GM03348 (cell line): ENCODE measurements at regions not wholly inside any gene's neighbourhood (a gene's known extent, or its start where the extent isn't known, plus 50 kb on each side); places are given as distances from the start of the nearest gene placed in this dataset.

Experiments
- DNase-seq: peaks from one replicate; pipeline ENCODE4 v3.0.0; 2012; ENCODE audit warnings: low spot score

- no peak for DNase-seq
Measured at GRCh38 chr10:113259576-113260226, 293.2 kb upstream of the HABP2 start.

- no peak for DNase-seq
Measured at GRCh38 chr10:113261161-113261560, 291.7 kb upstream of the HABP2 start.

DNA sequence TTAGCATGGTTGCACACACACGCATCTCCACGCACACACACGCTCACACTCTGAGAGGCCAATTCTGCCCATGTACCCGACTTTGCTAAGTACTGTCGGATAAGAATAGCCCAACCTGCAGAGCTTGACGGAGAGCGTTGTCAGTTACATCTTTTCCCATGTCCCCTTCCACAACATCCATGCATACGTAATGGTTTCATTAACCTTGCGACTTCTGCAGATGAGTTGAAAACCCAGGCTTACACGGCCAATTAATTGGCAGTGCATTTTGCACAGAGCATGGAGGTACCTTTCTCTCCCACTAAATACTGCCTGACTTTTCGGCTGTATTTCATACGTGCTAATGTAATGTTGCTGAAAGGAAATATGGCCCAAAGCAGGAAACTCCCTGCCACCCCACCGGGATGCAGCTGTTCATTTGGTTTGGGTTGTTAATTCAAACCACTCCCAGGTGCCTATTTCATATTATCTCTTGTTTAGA lies 291.2 kb upstream of the HABP2 start:
- DNase-seq, result no peak

DNA sequence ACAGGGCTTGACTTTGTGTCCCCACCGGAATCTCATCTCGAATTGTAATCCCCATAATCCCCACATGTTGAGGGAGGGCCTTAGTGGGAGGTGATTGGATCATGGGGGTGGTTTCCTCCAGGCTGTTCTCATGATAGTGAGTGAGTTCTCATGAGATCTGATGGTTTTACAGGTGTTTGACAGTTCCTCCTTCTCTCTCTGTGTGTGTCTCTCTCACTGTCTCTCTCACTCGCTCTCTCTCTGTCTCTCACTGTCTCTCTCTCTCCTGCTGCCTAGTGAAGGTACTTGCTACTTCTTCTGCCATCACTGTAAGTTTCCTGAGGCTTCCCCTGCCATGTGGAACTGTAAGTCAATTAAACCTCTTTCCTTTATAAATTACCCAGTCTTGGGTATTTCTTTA lies 289.8 kb upstream of the HABP2 start:
- DNase-seq, result no peak

DNA sequence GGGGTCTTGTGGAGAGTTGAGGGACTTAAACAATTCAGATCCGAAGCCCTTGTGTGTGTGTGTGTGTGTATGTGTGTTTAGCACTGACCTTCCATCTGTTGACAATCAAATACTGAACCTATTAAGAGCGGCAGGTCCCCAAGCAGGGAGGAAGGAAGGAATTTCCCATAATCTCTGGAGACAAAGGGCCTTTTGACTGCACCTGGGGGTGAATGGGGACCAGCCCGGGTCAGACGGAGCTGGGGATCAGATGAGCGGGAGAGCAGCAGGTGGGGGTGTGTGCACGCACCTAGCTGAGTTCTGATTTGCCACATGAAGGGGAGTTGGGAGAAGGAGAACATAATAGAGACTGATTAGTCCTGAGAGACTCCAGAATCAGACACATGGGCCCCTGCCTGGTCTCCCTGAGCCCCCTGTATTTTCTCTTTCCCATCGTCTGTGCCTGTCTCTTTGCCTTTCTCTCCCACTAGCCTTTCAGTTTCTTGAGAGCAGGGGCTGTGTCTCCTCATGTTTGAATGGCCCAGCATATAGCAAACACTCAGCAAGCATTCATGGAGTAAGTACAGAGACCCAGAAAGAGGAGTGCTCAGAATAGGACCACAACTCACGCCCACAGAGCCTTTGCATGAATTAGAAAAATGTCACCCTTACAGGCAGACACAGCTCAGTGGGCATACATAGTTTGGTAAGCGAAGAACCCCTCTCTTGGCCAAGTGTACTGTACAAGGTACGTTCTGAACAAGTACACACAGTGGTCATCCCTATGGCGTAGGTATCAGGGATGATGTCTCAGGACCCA lies 288.3 kb upstream of the HABP2 start:
- DNase-seq, result no peak

DNA sequence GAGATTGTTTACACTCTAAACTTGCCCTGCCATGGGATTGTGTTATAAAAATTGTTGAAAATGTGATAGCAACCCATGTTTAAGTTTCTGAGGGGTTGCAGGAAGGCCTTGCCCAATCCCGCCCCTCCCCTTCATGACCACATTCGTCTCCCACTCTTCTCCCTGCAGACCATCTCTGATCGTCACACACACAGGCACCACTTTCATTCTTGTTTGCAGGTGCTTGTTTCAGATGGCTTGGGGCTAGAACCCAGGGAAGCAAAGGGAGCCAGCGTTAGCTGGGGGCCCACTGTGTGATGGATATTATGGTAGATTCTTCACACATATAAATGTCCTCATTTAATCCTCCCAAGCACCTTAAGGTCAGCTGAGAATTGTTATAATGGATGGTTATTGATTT lies 286.7 kb upstream of the HABP2 start:
- DNase-seq, result no peak

DNA sequence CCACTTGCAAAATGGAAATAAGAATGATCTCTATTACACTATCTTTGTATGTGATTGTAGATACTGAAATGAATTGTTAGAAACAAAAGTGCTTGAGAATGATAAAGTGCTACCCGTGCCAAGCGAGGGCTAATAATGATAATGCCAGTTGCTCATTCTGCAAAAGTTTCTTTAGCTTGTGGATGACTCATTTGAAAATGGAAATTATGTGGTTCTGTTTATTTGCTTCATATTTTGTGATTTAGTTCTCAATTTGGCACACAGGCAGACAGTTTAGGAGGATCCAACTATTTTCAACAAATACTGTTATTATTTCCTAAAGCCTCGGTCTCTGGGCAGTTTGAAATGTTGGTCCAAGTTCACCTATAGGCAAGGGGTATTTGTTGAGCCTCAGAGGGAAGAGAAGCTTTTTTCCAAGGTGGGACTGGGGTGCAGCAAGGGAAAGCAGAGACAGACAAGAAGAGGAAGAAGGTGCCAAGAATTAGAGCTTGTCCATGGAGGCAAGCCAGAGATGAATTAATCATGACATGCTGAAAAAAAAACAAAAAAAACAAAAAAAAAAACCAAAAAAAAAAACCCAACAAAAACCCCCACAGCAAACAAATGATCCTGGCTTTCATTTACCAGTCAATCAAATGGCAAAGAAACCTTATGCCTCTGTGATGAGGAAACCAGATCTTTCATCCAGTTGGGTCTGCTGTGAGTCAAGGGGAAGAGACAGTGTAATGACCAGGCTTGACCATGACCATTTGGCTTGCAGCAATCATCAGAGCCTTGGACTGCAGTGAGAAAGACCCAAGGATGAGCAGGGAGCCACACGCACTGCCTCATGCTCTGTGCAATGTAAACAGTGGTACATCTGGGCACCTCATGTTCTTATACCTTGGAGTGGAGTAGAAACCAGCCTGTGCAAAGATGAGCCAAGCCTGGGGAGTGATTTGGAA lies 285.0 kb upstream of the HABP2 start:
- DNase-seq, result peak; percentile 69

GRCh38 chr10:113269333-113269732 lies 283.5 kb upstream of the HABP2 start:
- DNase-seq, result no peak

GRCh38 chr10:113272511-113272910 lies 280.3 kb upstream of the HABP2 start:
- DNase-seq, result no peak

DNA sequence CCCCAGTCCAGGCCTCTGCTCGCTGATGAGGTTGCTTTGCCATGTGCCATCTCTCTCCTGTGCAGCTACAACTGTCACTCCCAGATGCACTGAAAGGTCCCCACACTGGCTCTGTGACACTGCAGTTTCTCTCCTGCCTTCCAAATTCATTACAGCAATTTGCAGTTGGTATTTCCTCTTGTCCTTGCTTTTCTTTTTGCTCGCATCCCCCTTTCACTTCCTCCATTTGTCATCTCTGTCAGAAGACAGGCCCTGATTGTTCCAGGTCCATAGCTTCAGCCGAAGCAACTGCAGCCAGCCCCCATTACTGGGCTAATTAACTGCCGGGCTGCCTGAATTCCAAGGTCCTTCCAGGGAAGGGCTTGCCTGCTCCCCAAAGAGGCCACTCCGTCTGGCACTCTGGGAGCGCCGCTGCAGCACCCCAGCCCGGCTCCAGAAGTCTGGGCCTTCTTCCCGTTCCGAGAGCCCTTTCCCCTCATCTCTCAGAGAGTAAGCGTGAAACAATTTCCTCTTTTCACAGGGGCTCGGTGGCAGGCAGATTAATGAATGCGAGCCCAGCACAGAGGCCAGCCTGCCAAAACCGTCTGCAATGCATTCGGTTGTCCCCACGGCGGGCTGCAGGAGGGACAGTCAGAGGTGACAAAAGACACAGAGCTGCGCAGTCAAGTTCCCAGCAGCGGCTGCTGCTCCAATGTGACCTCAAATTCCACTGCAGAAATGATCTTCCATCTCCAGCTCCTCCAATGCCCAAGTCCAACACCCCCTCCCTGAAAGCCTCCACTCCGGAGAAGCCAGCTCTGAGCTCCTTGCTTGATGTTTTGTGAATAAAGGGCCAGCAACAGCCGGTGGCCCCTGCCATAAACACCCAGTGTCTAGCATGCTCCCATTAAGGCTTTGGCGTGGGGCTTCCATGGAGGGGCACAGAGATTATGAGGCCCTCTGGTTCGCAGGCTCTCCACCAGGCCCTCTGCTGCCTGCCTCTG lies 279.4 kb upstream of the HABP2 start:
- DNase-seq, result peak; percentile 62

DNA sequence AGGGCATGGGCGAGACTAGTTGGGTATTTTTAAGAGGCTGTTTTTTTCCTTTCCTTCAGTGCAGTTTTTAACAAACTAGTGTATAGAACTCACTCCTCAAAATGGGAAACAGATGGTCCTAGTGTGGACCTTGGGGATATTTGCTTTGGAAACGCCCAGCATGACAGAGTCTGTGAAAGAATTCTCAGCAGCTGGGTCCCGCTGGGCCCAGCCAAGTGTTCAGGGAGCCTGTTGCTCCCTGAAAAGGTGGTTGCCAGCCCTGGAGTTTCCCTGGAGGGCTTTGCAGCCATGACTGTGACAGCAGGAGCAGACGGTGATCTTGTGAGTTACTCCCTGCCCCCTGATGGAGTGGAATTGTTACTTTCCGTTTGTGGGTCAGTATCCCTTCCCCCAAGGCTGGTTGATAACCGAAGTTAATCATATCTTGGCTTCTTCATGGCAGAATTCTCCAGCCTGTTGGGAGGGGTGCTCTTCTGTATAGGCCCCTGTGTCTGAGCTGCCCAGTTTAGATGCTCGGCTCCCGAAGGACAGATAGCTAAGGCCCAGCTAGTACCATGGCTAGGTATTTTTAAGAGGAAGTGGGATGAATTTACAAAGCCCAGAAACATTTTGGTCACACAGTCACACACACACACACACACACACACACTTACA lies 278.6 kb upstream of the HABP2 start:
- DNase-seq, result peak; percentile 81

GRCh38 chr10:113278221-113278620 lies 274.6 kb upstream of the HABP2 start:
- no peak for DNase-seq

DNA sequence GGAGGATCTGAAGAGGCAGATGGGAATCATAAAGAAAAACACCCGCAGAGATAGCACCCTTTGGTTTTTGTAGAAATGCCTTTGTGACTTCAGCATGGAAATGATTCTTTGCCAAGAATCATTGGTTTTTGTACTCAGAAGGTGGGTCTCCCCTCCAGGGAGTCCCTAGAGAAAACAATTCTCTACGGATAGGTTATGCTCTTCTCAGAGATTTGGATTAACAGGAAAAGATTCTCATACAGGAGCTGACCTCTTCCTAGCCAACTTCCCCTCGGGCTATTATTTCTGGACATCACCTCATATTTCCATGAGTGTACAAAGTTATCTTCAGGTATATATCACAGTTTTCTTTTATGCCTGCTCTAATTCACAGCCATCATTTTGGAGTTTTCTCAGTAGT lies 274.2 kb upstream of the HABP2 start:
- no peak for DNase-seq

GRCh38 chr10:113279262-113279661 lies 273.6 kb upstream of the HABP2 start:
- no peak for DNase-seq

GRCh38 chr10:113282564-113282963 lies 270.3 kb upstream of the HABP2 start:
- DNase-seq, result no peak

- no peak for DNase-seq
Measured at GRCh38 chr10:113283189-113283588, 269.7 kb upstream of the HABP2 start.

- DNase-seq, result no peak
Measured at GRCh38 chr10:113284635-113285034, 268.2 kb upstream of the HABP2 start.

- peak; percentile 54 for DNase-seq
Measured at GRCh38 chr10:113285305-113285704, 267.5 kb upstream of the HABP2 start.

- no peak for DNase-seq
Measured at GRCh38 chr10:113287592-113287991, 265.3 kb upstream of the HABP2 start.

DNA sequence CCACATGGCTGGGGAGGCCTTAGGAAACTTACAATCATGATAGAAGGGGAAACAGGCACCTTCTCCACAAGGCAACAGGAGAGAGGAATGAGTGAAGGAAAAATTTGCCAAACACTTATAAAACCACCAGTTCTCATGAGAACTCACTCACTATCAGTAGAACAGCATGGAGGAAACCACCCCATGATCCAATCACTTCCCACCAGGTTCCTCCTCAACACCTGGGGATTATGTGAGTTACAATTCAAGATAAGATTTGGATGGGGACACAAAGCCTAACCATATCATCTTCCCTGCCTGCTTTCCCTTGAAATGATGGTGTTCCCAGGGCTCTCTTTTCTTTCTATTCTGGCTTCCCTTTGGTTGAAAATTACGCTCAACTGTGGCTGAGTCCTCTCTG lies 262.7 kb upstream of the HABP2 start:
- no peak for DNase-seq

GRCh38 chr10:113291413-113291812 lies 261.4 kb upstream of the HABP2 start:
- DNase-seq, result no peak
